ENCODE measurements at regions not wholly inside any gene's neighbourhood (a gene's known extent, or its start where the extent isn't known, plus 50 kb on each side); places are given as distances from the start of the nearest gene placed in this dataset.
"Not testable (repeated sequence)": the region's sequence is repeated elsewhere in the genome, so short reads cannot be mapped to it uniquely, and the experiment has no call there.

GRCh38 chr9:103410059-103410458 lies 414.9 kb downstream of the CYLC2 start:
- DNase-seq: no peak

- DNase-seq: no peak
Observed at GRCh38 chr9:103427696-103428095, 432.6 kb downstream of the CYLC2 start.

GRCh38 chr9:103430469-103430868 lies 435.3 kb downstream of the CYLC2 start:
- no peak for DNase-seq

GRCh38 chr9:103431809-103432208 lies 436.7 kb downstream of the CYLC2 start:
- DNase-seq: no peak

- DNase-seq: no peak
Observed at GRCh38 chr9:103444176-103444575, 449.0 kb downstream of the CYLC2 start.

- DNase-seq: no peak
Observed at GRCh38 chr9:103458826-103459225, 463.7 kb downstream of the CYLC2 start.

GRCh38 chr9:103471241-103471640 lies 476.1 kb downstream of the CYLC2 start:
- DNase-seq: no peak

- DNase-seq: no peak
Observed at GRCh38 chr9:103474156-103474555, 479.0 kb downstream of the CYLC2 start.

- DNase-seq: no peak
Observed at GRCh38 chr9:103483471-103484096, 488.5 kb downstream of the CYLC2 start.

GRCh38 chr9:103485138-103485537 lies 490.0 kb downstream of the CYLC2 start:
- DNase-seq: no peak

GRCh38 chr9:103514767-103515166 lies 519.6 kb downstream of the CYLC2 start:
- no peak for DNase-seq

GRCh38 chr9:103522409-103522808 lies 527.3 kb downstream of the CYLC2 start:
- DNase-seq: no peak

GRCh38 chr9:103530934-103531333 lies 535.8 kb downstream of the CYLC2 start:
- no peak for DNase-seq

- no peak for DNase-seq
Observed at GRCh38 chr9:103533318-103533717, 538.2 kb downstream of the CYLC2 start.

- DNase-seq: no peak
Observed at GRCh38 chr9:103537426-103537825, 542.3 kb downstream of the CYLC2 start.

GRCh38 chr9:103545260-103545659 lies 548.8 kb upstream of the SMC2 start:
- no peak for DNase-seq

- DNase-seq: no peak
Observed at GRCh38 chr9:103552712-103553111, 541.4 kb upstream of the SMC2 start.

GRCh38 chr9:103574056-103574455 lies 520.1 kb upstream of the SMC2 start:
- no peak for DNase-seq

GRCh38 chr9:103586721-103587120 lies 507.4 kb upstream of the SMC2 start:
- no peak for DNase-seq

- no peak for DNase-seq
Observed at GRCh38 chr9:103601287-103601686, 492.8 kb upstream of the SMC2 start.

GRCh38 chr9:103611950-103612349 lies 482.2 kb upstream of the SMC2 start:
- not testable (repeated sequence) for DNase-seq

- DNase-seq: no peak
Observed at GRCh38 chr9:103615994-103616393, 478.1 kb upstream of the SMC2 start.

- DNase-seq: no peak
Observed at GRCh38 chr9:103617046-103617445, 477.1 kb upstream of the SMC2 start.

GRCh38 chr9:103625161-103625804 lies 468.8 kb upstream of the SMC2 start:
- DNase-seq: no peak

GRCh38 chr9:103627731-103628130 lies 466.4 kb upstream of the SMC2 start:
- DNase-seq: no peak
